ENCODE measurements at regions not wholly inside any gene's neighbourhood (a gene's known extent, or its start where the extent isn't known, plus 50 kb on each side); places are given as distances from the start of the nearest gene placed in this dataset.

GRCh38 chr7:106420736-106421135, 136.0 kb upstream of the NAMPT start:
- no peak for TF ChIP-seq REST (IDR thresholded peaks at IDR 0.05; ENCODE audit: low read depth)
- no peak for TF ChIP-seq POLR2A (IDR thresholded peaks at IDR 0.05; ENCODE audit: borderline replicate concordance, extremely low read depth, insufficient read depth, insufficient read length)
- TF ChIP-seq CTCF (IDR thresholded peaks at IDR 0.05 in 2 of 3, conservative IDR thresholded peaks at IDR 0.05 in 1 of 3; ENCODE audit: borderline replicate concordance in 1 of 3, insufficient read depth in 1 of 3, low read depth in 2 of 3, low read length in 2 of 3): no peak
- no peak for TF ChIP-seq SRF (IDR thresholded peaks at IDR 0.05; ENCODE audit: low read depth)
- TF ChIP-seq EGR1 (IDR thresholded peaks at IDR 0.05; ENCODE audit: low read depth): no peak
- TF ChIP-seq JUND (IDR thresholded peaks at IDR 0.05): no peak
- no peak for TF ChIP-seq YY1 (IDR thresholded peaks at IDR 0.05; ENCODE audit: extremely low read depth, insufficient replicate concordance, low read depth, low read length)
- TF ChIP-seq EZH2 (IDR thresholded peaks at IDR 0.05): no peak
- TF ChIP-seq RAD21 (IDR thresholded peaks at IDR 0.05; ENCODE audit: low read depth): no peak
- TF ChIP-seq MAX (IDR thresholded peaks at IDR 0.05): no peak
- TF ChIP-seq SIN3A (IDR thresholded peaks at IDR 0.05; ENCODE audit: low read depth): no peak

All from HCT116 (cell line).